Natural killer cell (primary cell): ENCODE measurements at regions not wholly inside any gene's neighbourhood (a gene's known extent, or its start where the extent isn't known, plus 50 kb on each side); places are given as distances from the start of the nearest gene placed in this dataset.

ENCODE experiments used
- ATAC-seq, 3 donors: fragments of 150-1000 bp in 2 of 3; fragments of 200-7000 bp in 1 of 3; cut with Tn5 transposase; 1 replicate in 1 of 3; 2 replicates in 2 of 3; pipeline ENCODE4 v1.10.0; 2021; ENCODE audit warnings: mild to moderate bottlenecking in 2 of 3, moderate library complexity in 2 of 3
- DNase-seq, 2 donors: peaks; one replicate each; pipeline versions ENCODE4 v3.0.0 to v3.0.0-alpha.2; 2013 to 2021; ENCODE audit warnings: mixed read lengths in 1 of 2
- H3K27ac ChIP-seq: one replicate; pipeline ENCODE4 v1.5.1; 2013; ENCODE audit warnings: mild to moderate bottlenecking, low read length
- H3K27me3 ChIP-seq: one replicate; pipeline ENCODE4 v1.6.1; 2013; ENCODE audit warnings: low read length; ENCODE audit not compliant: control insufficient read depth, insufficient read depth
- H3K36me3 ChIP-seq: one replicate; pipeline ENCODE4 v1.6.1; 2013; ENCODE audit warnings: low read length; ENCODE audit not compliant: control insufficient read depth, insufficient read depth
- H3K4me1 ChIP-seq: one replicate; pipeline ENCODE4 v1.6.1; 2013; ENCODE audit warnings: low read length; ENCODE audit not compliant: control insufficient read depth, insufficient read depth
- H3K4me3 ChIP-seq: one replicate; pipeline ENCODE4 v1.5.1; 2013; ENCODE audit warnings: low read length
- H3K9me3 ChIP-seq: one replicate; pipeline ENCODE4 v1.6.1; 2013; ENCODE audit warnings: low read length; ENCODE audit not compliant: control insufficient read depth, insufficient read depth
- H3K27ac Mint-ChIP-seq, 2 donors: one replicate each; pipeline ENCODE4 v1.8.0; 2022; ENCODE audit warnings: mild to moderate bottlenecking in 2 of 2, mixed read lengths in 2 of 2, moderate library complexity in 1 of 2
- H3K27me3 Mint-ChIP-seq, 2 donors: one replicate each; pipeline ENCODE4 v1.8.0; 2022; ENCODE audit warnings: low read depth in 2 of 2, mixed read lengths in 2 of 2
- H3K36me3 Mint-ChIP-seq: one replicate; pipeline ENCODE4 v1.8.0; 2022; ENCODE audit warnings: mixed read lengths
- H3K4me1 Mint-ChIP-seq, 2 donors: one replicate each; pipeline ENCODE4 v1.8.0; 2022; ENCODE audit warnings: mixed read lengths in 2 of 2
- H3K4me3 Mint-ChIP-seq: one replicate; pipeline ENCODE4 v1.8.0; 2022; ENCODE audit warnings: mild to moderate bottlenecking, moderate library complexity, mixed read lengths
- H3K9me3 Mint-ChIP-seq, 2 donors: one replicate each; pipeline ENCODE4 v1.8.0; 2022; ENCODE audit warnings: mixed read lengths in 2 of 2
- CTCF ChIP-seq: fragments of 200-600 bp; IDR thresholded peaks from one replicate; pipeline ENCODE4 v1.8.0; 2022; ENCODE audit warnings: antibody characterized with exemption
- WGBS: methylation state at CpG from one replicate; pipeline ENCODE4 v1.1.7; 2013; ENCODE audit warnings: missing lambda C conversion rate; ENCODE audit not compliant: insufficient coverage; 5-methylcytosine and 5-hydroxymethylcytosine counted together
- intact Hi-C: fragments of 100-400 bp; cut with micrococcal nuclease; formaldehyde crosslinking; loops from one replicate; pipeline ENCODE4 v1.14.2; 2022

- Mint-ChIP-seq H3K9me3 (peaks cover 0 to 2% of the 10 kb centered on the region in 2 donors), H3K4me1 (no peaks in the 10 kb centered on the region), H3K36me3 (no peaks in the 10 kb centered on the region), H3K27ac (no peak overlapping the region), H3K4me3 (no peak overlapping the region), H3K27me3 (no peaks in the 10 kb centered on the region)
- Histone ChIP-seq H3K4me3 (no peak overlapping the region), H3K4me1 (no peaks in the 10 kb centered on the region), H3K9me3 (no peaks in the 10 kb centered on the region), H3K27me3 (no peaks in the 10 kb centered on the region), H3K27ac (no peak overlapping the region), H3K36me3 (no peaks in the 10 kb centered on the region)
- intact Hi-C loops: no loop called here
- no peak for DNase-seq
- no peak for ATAC-seq
- TF ChIP-seq CTCF: no peak
- 94% methylated on average over 3 of the region's 3 CpGs for WGBS
Observed at GRCh38 chr6:82419132-82419581, 55.5 kb downstream of the TPBG start.

GRCh38 chr6:82419859-82420258 is 56.2 kb downstream of the TPBG start:
- H3K9me3 Mint-ChIP-seq: peaks cover 0 to 2% of the 10 kb centered on the region in 2 donors
- no peak for ATAC-seq
- Histone ChIP-seq H3K27ac (no peak overlapping the region), H3K36me3 (no peaks in the 10 kb centered on the region), H3K4me1 (no peaks in the 10 kb centered on the region), H3K9me3 (no peaks in the 10 kb centered on the region), H3K27me3 (no peaks in the 10 kb centered on the region), H3K4me3 (no peak overlapping the region)
- 80% methylated on average over 1 of the region's 1 CpG for WGBS
- no peak for TF ChIP-seq CTCF
- no peak overlapping the region for H3K27ac Mint-ChIP-seq
- no peaks in the 10 kb centered on the region for H3K27me3 Mint-ChIP-seq
- intact Hi-C loops: no loop called here
- DNase-seq: no peak
- H3K4me1 Mint-ChIP-seq: no peaks in the 10 kb centered on the region
- H3K4me3 Mint-ChIP-seq: no peak overlapping the region
- H3K36me3 Mint-ChIP-seq: no peaks in the 10 kb centered on the region

GRCh38 chr6:82430611-82431010 is 67.0 kb downstream of the TPBG start:
- Mint-ChIP-seq H3K36me3 (no peaks in the 10 kb centered on the region), H3K27me3 (no peaks in the 10 kb centered on the region), H3K9me3 (peaks cover 0 to 2% of the 10 kb centered on the region in 2 donors), H3K27ac (no peak overlapping the region), H3K4me3 (no peak overlapping the region), H3K4me1 (no peaks in the 10 kb centered on the region)
- no peak overlapping the region for H3K27ac ChIP-seq
- no peaks in the 10 kb centered on the region for H3K36me3 ChIP-seq
- no peaks in the 10 kb centered on the region for H3K4me1 ChIP-seq
- no peak for TF ChIP-seq CTCF
- DNase-seq (no peak), ATAC-seq (no peak)
- no peaks in the 10 kb centered on the region for H3K27me3 ChIP-seq
- intact Hi-C loops: no loop called here
- no peak overlapping the region for H3K4me3 ChIP-seq
- no peaks in the 10 kb centered on the region for H3K9me3 ChIP-seq

GRCh38 chr6:82436740-82437139 is 73.1 kb downstream of the TPBG start:
- peaks cover 0 to 2% of the 10 kb centered on the region in 2 donors for H3K9me3 Mint-ChIP-seq
- intact Hi-C loops: no loop called here
- no peaks in the 10 kb centered on the region for H3K27me3 Mint-ChIP-seq
- H3K4me1 Mint-ChIP-seq: no peaks in the 10 kb centered on the region
- no peak for TF ChIP-seq CTCF
- no CpG with 5 or more reads among the region's 2 CpGs for WGBS
- H3K4me3 Mint-ChIP-seq: no peak overlapping the region
- no peaks in the 10 kb centered on the region for H3K36me3 Mint-ChIP-seq
- no peaks in the 10 kb centered on the region for H3K36me3 ChIP-seq
- no peaks in the 10 kb centered on the region for H3K4me1 ChIP-seq
- no peak for DNase-seq
- H3K27ac Mint-ChIP-seq: no peak overlapping the region
- H3K4me3 ChIP-seq: no peak overlapping the region
- no peaks in the 10 kb centered on the region for H3K27me3 ChIP-seq
- H3K9me3 ChIP-seq: no peaks in the 10 kb centered on the region
- ATAC-seq: no peak
- no peak overlapping the region for H3K27ac ChIP-seq
